HG03280 (cell line): ENCODE measurements at regions not wholly inside any gene's neighbourhood (a gene's known extent, or its start where the extent isn't known, plus 50 kb on each side); places are given as distances from the start of the nearest gene placed in this dataset.

ENCODE experiments used
- ATAC-seq: cut with Tn5 transposase; IDR thresholded peaks from one replicate; pipeline ENCODE4 v1.9.1; 2021; ENCODE audit warnings: mild to moderate bottlenecking, moderate library complexity; ENCODE audit not compliant: unreplicated experiment

- no peak for ATAC-seq
Observed at GRCh38 chr18:2258954-2259353, 312.4 kb downstream of the METTL4 start.

- no peak for ATAC-seq
Observed at GRCh38 chr18:2263303-2263890, 307.9 kb downstream of the METTL4 start.

- ATAC-seq, result no peak
Observed at GRCh38 chr18:2274613-2275012, 296.7 kb downstream of the METTL4 start.

- no peak for ATAC-seq
Observed at GRCh38 chr18:2281086-2281485, 290.2 kb downstream of the METTL4 start.

- ATAC-seq, result no peak
Observed at GRCh38 chr18:2281523-2282199, 289.6 kb downstream of the METTL4 start.

GRCh38 chr18:2293109-2293839 is 278.0 kb downstream of the METTL4 start:
- no peak for ATAC-seq

- ATAC-seq, result no peak
Observed at GRCh38 chr18:2301316-2301715, 270.0 kb downstream of the METTL4 start.

- ATAC-seq, result no peak
Observed at GRCh38 chr18:2302012-2302411, 269.3 kb downstream of the METTL4 start.

- no peak for ATAC-seq
Observed at GRCh38 chr18:2302628-2303516, 268.4 kb downstream of the METTL4 start.

GRCh38 chr18:2303517-2304238 is 267.6 kb downstream of the METTL4 start:
- no peak for ATAC-seq

GRCh38 chr18:2304378-2305175 is 266.7 kb downstream of the METTL4 start:
- no peak for ATAC-seq

- ATAC-seq, result no peak
Observed at GRCh38 chr18:2306606-2307005, 264.7 kb downstream of the METTL4 start.

GRCh38 chr18:2310886-2311285 is 260.4 kb downstream of the METTL4 start:
- ATAC-seq, result no peak

- ATAC-seq, result no peak
Observed at GRCh38 chr18:2312440-2312839, 258.9 kb downstream of the METTL4 start.

GRCh38 chr18:2313332-2313731 is 258.0 kb downstream of the METTL4 start:
- ATAC-seq, result no peak

GRCh38 chr18:2316082-2316750 is 255.1 kb downstream of the METTL4 start:
- ATAC-seq, result no peak

- ATAC-seq, result no peak
Observed at GRCh38 chr18:2316751-2317696, 254.3 kb downstream of the METTL4 start.

GRCh38 chr18:2324459-2324858 is 246.8 kb downstream of the METTL4 start:
- no peak for ATAC-seq
